Upper lobe of left lung (tissue), 4 donors: ENCODE measurements at regions not wholly inside any gene's neighbourhood (a gene's known extent, or its start where the extent isn't known, plus 50 kb on each side); places are given as distances from the start of the nearest gene placed in this dataset.
A peak's percentile ranks its signal among the peaks of the same experiment; 100 is the strongest.

ENCODE experiments used
- CTCF ChIP-seq, 6 experiments: fragments of 450-650 bp in 4 of 6; fragments of 200-600 bp in 2 of 6; sonication (generic) in 2 of 6; IDR thresholded peaks; one replicate each; pipeline ENCODE4 v1.5.1; 2016 to 2019; ENCODE audit warnings: antibody characterized with exemption in 6 of 6
- EP300 ChIP-seq, 4 donors: sonication (generic); formaldehyde crosslinking; IDR thresholded peaks; one replicate each; pipeline ENCODE4 v1.5.1; 2017; ENCODE audit warnings: antibody characterized with exemption in 4 of 4, control low read depth in 2 of 4
- POLR2A ChIP-seq, 4 donors: fragments of 450-650 bp; IDR thresholded peaks; one replicate each; pipeline ENCODE4 v1.5.1; 2016 to 2017; ENCODE audit warnings: antibody characterized with exemption in 4 of 4, mild to moderate bottlenecking in 2 of 4
- POLR2AphosphoS5 ChIP-seq, 2 donors: sonication (generic); formaldehyde crosslinking; IDR thresholded peaks; one replicate each; pipeline ENCODE4 v1.5.1; 2017; ENCODE audit warnings: antibody characterized with exemption in 2 of 2

- peak in 5 of 6 experiments; percentile 19 to 61 (median 31) for TF ChIP-seq CTCF (IDR thresholded peaks at IDR 0.05)
- no peak for TF ChIP-seq POLR2A (IDR thresholded peaks at IDR 0.05)
- TF ChIP-seq POLR2AphosphoS5 (IDR thresholded peaks at IDR 0.05), result no peak
- no peak for TF ChIP-seq EP300 (IDR thresholded peaks at IDR 0.05)
Measured at GRCh38 chr9:28073270-28073669, 500.0 kb upstream of the C9orf72 start.
